ENCODE measurements at regions not wholly inside any gene's neighbourhood (a gene's known extent, or its start where the extent isn't known, plus 50 kb on each side); places are given as distances from the start of the nearest gene placed in this dataset.

GRCh38 chr13:100913143-100913542, 238.5 kb upstream of the TMTC4 start:
- Histone ChIP-seq H3K4me2 (ENCODE audit: insufficient read depth in 1 of 2, low read depth in 2 of 2, low read length in 2 of 2) (no peak overlapping the region), H3K23ac (ENCODE audit: insufficient read length) (no peak overlapping the region), H3K79me2 (ENCODE audit: control insufficient read depth in 1 of 2, insufficient read depth in 2 of 2, low read length in 2 of 2) (no peaks in the 10 kb centered on the region), H4K20me1 (replicated peaks in 1 of 2; ENCODE audit: control insufficient read depth in 1 of 2, insufficient read depth in 2 of 2, low read length in 2 of 2) (no peaks in the 10 kb centered on the region), H2BK12ac (ENCODE audit: low read depth, low read length) (no peak overlapping the region), H3K18ac (ENCODE audit: extremely low read depth, low read length) (no peak overlapping the region), H3K9me3 (ENCODE audit: insufficient read depth in 2 of 2, low read depth in 1 of 2, low read length in 1 of 2) (no peaks in the 10 kb centered on the region), H3K27me3 (replicated peaks in 1 of 4; ENCODE audit: control insufficient read depth in 3 of 4, extremely low read depth in 1 of 4, insufficient read depth in 3 of 4, low read length in 3 of 4) (no peaks in the 10 kb centered on the region), H2AFZ (ENCODE audit: low read length) (no peak overlapping the region), H2AK5ac (ENCODE audit: low read depth, low read length) (no peak overlapping the region), H4K8ac (ENCODE audit: extremely low read depth, insufficient read depth, low read length) (no peak overlapping the region), H3K23me2 (ENCODE audit: low read depth, low read length) (no peaks in the 10 kb centered on the region), H3K9ac (replicated peaks in 1 of 4; ENCODE audit: extremely low read depth in 1 of 4, low read depth in 3 of 4, low read length in 3 of 4) (no peak overlapping the region), H2BK5ac (ENCODE audit: low read depth, low read length) (no peak overlapping the region), H2BK20ac (ENCODE audit: low read length) (no peak overlapping the region), H3K14ac (ENCODE audit: insufficient read length) (no peak overlapping the region), H3K56ac (replicated peaks; ENCODE audit: insufficient read length, low read depth, low read length) (no peak overlapping the region), H3K79me1 (ENCODE audit: low read depth, low read length) (no peaks in the 10 kb centered on the region), H3K27ac (ENCODE audit: low read depth, low read length) (no peak overlapping the region), H3K4me1 (replicated peaks in 1 of 4; ENCODE audit: control insufficient read depth in 3 of 4, insufficient read depth in 4 of 4, low read length in 3 of 4) (no peaks in the 10 kb centered on the region), H2BK120ac (replicated peaks; ENCODE audit: low read depth, low read length) (no peak overlapping the region), H3K4ac (replicated peaks; ENCODE audit: insufficient read length, low read depth, low read length) (no peak overlapping the region), H4K5ac (ENCODE audit: insufficient read length, low read depth, low read length) (no peak overlapping the region), H4K91ac (replicated peaks; ENCODE audit: insufficient read length, low read length) (no peak overlapping the region), H3K4me3 (ENCODE audit: extremely low read depth in 1 of 4, insufficient read depth in 2 of 4, low read depth in 3 of 4, low read length in 4 of 4) (no peak overlapping the region), H3K36me3 (ENCODE audit: control insufficient read depth in 2 of 4, insufficient read depth in 4 of 4, low read length in 3 of 4) (no peaks in the 10 kb centered on the region), H2BK15ac (ENCODE audit: low read length) (no peak overlapping the region)
- FAIRE-seq (no peak), DNase-seq (ENCODE audit: low read depth in 1 of 2, low spot score in 2 of 2) (no peak)
- CTCF ChIA-PET (ENCODE audit: partially characterized antibody), result interaction anchor here (1.2 to 1.3 kb wide), 3 partner anchors 8 to 190 kb away, joined by 3 to 4 read pairs (median 3); no protein-coding TSS in a partner anchor
- POLR2A ChIA-PET (ENCODE audit: partially characterized antibody), result no interaction called here
- TF ChIP-seq SP1 (IDR thresholded peaks at IDR 0.05; ENCODE audit: low read depth, low read length), result no peak
- 93% methylated on average over 6 of the region's 6 CpGs; no CpG with 5 or more reads in 1 of the 2 experiments for WGBS, 2 experiments (ENCODE audit: extremely low coverage in 1 of 2, insufficient coverage in 1 of 2, insufficient read length in 1 of 2, insufficient replicate concordance in 2 of 2, low coverage in 1 of 2, low lambda C conversion rate in 2 of 2, missing lambda C conversion rate in 1 of 2)
